ENCODE measurements at regions not wholly inside any gene's neighbourhood (a gene's known extent, or its start where the extent isn't known, plus 50 kb on each side); places are given as distances from the start of the nearest gene placed in this dataset.

DNA sequence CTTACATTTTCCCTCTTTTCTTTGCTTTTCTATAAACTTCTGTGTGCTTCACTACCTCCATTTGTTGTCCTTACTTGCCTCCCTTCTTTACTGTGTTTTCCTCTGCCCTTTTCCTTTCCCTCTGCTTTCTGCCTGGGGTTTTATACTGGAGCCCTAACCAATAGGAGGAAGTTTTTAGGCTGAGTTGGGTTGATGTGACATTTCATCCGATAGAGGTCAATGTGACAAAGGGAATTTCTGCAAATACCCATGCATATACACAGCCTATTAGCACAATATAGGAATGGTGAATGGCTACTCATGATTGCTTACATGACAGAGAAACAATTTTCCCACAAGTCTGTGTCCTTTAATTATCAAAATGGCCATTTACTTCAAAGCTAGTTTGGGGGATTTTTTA lies 153.0 kb upstream of the ARPP21 start:
- DNase-seq (ENCODE audit: low spot score), result no peak

DNA sequence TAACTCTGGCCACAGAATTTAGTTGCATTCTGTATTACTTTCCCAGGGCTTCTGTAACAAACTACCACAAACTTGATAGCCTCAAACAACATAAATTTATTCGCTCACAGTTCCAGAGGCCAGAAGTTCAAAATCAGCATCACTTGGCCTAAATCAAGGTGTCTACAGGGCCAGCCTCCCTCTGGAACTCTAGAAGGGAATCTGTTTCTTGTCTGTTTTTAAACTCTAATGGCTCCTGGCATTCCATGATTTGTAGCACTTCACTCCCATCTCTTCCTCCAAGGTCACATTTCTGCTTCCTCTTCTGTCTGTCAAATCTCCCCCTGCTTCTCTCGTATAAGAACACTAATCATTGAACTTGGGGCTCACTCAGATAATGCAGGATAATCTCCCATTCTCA lies 151.9 kb upstream of the ARPP21 start:
- DNase-seq (ENCODE audit: low spot score), result no peak

DNA sequence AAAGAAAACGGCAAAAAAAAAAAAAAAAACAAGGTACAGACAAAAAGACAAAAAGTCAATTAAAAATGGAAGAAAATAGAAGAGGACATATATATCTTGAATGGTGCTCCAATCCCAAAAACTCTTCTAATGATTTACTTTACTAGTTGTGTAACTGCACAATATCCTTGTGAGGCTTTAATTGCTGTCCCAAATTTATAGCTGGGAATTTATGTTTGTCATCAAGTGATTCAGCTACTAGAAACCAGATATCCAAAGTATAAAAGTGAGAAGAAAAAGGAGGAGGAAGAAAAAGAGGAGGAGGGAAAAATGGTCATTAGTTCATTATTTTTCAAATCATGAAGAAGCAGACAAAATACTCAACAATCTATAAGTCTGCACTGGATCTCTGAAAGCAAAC lies 150.8 kb upstream of the ARPP21 start:
- DNase-seq (ENCODE audit: low spot score), result no peak

DNA sequence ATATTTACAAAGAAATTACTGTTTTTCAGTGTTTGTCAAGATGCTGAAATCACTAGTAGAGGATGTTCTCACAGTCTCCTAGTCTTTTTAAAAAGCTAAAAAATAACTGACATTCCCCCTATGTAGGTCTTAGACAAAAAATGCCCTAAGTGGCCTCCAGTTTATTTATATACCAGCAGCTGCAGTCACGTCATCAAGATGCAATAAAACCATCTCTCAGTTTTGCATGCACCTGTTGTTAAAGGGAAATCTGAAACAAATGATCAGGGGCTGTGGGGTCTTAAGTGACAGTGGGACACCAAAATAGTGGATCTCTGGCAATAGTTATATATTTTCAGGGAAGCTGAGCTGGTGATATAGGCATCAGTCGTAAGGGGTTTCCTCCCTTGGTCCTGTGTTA lies 146.5 kb upstream of the ARPP21 start:
- DNase-seq (ENCODE audit: low spot score), result no peak

DNA sequence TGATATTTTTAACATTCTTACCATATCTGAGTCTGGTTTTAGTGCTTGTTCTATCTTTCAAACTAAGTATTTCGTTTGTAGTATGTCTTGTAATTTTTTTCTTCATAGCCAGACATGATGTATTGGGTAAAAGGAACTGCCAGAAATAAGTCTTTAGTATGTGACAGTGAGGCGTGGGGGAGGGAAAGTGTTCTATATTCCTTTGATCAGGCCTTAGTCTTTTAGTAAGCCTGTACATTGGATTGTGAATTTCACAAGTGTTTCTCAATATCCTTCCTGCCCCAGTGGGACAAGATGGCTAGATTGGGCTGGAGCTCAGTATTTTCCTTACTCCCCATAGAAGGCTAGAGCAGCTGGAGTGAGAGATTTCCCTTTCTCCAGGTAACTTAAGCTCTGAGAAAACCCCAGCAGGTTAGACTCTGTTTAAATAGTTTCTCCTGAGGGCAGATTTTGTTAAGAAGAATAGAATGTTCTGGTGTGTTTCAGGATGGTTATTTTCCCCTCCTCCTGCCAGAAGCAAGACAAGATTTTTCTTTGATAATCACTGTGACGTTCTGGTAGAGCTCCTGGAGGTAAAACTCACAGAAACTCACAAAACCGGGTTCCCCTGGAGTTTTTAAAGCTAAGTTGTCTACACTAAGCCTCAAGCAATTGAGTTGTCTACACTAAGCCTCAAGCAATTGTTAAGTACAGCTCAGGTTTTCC lies 140.7 kb upstream of the ARPP21 start:
- no peak for DNase-seq (ENCODE audit: low spot score)

DNA sequence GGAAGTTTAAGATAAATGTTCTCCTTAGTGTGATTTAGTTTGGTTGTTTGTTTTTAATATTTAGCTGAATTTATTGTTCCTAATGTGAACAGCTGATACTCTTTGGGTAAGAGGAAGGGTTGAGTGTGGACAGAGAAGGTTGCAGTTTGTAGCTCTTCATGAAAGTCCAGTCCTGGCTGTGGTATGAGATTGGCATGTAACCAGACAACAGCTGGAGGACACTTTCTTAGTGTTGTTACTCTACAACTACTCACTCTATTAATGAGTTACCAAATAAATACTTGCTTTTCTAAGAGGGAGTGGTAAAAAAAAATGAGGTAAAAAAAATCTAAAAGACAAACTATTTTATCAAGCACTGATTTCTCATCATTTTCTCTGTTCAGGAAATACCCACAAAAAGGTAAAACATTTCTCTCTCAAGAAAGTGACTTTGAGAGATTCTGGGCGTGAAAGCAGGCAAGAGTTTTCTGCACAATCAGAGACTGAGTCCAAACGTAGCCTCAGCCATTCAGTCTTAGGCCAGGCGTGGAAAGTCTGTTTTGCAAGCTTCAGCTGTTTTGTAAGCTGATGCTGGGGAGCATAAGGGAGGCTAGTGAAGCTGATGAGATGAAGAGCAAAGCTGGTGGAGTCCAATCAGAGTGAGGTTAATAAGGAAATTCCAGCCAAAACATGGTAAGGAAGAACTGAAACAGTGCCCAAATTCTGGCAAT lies 138.5 kb upstream of the ARPP21 start:
- no peak for DNase-seq (ENCODE audit: low spot score)

DNA sequence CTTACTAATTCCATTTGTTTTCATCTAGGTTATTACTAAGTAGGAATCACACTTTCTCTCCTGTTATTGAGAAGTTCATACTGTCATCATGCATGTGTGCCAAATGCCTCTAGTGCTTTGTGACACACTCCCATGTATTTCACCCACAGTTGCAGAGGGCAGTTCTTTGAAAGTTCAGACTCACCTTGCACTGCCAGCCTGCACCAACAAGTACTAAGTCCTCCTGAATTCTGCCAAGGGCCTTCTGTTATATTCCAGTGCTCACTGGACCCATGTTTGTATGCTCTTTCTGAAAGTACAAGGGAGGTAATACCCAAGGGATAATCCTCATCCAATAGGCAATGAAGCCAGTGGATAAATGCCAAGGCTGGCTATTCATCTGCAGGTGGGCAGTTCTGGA lies 136.6 kb upstream of the ARPP21 start:
- no peak for DNase-seq (ENCODE audit: low spot score)

DNA sequence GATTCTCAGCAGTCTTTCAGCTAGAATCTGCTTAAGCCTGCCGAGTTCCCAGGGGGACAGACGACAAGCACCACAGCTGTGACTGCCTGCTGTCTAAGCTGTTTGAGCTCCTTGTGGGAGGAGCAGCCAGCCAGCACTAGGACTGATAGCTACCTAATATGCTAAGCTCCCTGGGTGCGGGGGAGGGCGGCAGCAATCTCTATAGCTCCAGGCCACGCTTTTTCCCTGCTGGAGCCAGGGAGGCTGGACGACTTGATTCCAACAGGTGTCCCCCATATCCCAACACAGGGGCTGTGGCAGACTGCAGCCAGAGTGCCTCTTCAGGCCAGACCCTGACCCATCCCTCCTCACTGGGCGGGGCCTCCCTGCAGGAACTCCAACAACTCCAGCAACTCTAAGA lies 134.1 kb upstream of the ARPP21 start:
- no peak for DNase-seq (ENCODE audit: low spot score)

DNA sequence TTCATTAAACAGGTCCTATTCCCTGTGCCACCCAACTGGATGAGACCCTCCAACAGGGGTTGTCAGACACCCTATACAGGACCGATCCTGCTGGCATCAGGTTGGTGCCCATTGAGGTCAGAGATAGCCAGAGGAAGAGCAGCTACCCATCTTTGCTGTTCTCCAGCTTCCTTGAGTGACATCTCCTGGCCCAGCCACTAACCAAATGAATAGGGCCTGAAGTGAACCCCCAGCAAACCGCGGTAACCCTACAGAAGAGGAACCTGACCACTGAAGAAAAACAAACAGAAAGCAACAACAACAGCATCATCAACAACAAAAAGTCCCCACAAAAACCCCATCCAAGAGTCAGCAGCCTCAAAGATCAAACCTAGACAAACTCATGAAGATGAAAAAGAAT lies 133.6 kb upstream of the ARPP21 start:
- DNase-seq (ENCODE audit: low spot score), result no peak

DNA sequence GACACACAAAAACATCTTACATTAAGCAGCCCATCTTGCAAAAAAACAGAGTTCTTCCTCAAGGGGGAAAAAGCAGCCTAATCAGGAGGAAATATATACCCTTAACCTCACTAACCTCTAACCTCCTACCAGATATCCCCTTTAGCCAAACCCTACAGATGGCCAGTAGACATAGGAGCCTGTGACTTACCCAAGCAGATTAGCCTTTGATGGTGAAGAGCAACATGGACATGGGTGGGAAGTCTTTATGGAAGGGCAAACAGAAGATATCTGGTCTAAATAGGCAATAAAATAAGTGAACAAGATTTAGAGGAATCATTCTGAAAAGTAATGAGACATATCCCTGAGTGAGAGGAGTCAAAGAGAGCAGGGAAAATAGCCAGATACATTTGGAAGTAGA lies 119.4 kb upstream of the ARPP21 start:
- no peak for DNase-seq (ENCODE audit: low spot score)

DNA sequence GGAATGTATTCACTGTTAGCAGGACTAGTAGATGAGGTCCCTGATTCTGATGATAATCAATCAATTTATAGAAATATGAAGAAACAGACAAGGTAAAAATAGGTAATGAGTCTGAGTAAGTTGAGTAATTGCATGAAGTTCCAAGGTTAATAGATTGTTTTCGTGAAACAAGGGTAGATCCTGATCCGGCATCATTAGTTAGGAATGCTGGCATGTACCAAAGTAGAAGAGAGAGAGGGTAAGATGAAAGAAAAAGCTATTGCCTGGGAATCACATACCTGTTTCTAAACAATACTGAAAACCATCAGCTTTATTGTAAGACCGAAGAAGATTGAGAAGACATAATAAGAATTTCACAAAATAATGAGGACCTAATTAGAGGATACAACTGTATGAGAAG lies 118.1 kb upstream of the ARPP21 start:
- no peak for DNase-seq (ENCODE audit: low spot score)

DNA sequence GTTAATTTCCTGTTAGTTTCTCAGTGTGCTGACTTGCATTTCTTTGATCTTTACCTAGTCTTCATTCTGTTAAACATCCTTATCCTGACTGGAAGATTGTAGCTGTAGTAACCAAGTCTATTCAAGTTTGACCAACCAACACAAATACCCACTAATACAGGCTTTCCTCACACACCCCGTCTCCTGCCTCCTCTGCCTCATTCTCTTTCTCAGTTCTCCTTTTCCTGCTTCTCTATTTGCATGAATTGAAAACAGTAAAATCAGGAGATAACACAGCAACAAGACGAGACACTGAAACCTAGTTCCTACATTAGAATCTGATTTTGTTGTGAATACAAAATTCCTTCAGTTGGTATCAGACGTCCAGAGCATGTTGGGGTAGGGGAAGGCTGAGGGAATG lies 116.9 kb upstream of the ARPP21 start:
- DNase-seq (ENCODE audit: low spot score), result no peak

DNA sequence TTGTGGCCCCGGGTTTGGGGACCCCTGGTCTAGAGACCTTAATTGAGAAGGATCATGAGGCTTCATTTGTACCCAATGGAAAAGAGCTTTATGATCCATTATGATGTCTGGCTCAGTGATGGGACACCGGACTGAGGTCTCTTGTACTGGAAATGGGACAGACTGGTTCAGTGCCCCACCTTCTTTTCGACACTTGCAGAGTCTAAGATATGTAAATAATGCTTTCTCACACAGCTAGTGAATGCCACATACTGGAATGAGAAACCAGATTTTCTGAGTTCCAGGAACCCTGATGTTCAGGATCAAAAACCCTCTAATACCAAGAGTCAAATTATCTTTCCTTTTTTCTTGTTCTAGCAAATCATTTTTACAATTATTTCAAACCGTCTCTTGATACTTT lies 116.3 kb upstream of the ARPP21 start:
- DNase-seq (ENCODE audit: low spot score), result no peak

DNA sequence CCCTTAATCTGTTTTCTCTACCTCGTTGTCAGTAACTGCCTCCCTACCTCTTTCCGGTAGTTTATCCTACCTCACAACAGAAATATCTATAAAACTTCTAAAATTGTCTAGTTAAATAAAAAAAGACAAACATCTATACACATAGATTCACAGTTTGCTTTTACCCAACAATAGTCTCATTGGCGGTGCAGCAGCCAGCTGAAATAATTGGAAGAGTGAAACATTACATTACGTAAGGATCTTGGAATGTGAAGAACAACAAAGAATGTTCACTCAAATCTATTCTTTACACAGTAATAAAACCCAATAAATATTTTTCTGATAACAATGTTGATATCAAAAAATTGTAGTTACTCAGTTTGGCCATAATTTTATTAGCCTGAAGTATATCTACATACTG lies 115.5 kb upstream of the ARPP21 start:
- DNase-seq (ENCODE audit: low spot score), result no peak

DNA sequence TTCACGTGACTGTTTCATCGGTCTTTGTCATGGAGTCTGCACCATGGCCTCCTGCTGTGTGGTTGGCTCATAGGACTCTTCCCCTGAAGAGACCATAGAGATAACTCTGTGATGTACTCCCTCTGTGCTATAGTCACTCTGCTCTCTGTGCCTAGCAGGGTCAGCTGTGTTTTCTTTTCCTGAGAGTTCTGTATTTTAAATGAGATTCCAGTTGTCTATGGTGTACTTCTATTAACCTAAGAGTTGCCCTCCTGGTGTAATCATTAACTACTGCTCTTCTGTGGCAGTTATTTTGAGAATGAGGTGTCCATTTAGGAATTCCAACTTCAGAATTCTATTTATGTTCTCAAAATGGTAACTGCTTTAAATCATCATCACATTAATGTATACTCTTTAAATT lies 114.5 kb upstream of the ARPP21 start:
- DNase-seq (ENCODE audit: low spot score), result no peak

DNA sequence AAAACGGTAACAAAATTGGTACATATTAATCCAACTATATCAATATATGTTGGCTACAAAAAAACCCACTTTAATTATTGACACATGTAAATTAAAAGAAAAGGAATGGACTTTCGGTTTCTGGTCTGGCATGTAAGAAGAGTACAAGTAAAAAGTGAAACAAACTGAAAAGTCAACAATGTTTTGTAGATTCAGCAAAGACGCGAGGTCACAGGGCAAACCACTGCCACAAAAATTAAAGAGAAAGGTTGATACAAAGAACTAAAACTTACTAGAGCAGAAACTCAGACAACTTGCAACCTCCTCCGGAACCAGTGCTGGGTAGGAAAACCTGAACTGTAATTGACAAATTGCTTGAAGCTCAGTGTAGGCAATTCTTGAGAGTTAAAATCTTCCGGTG lies 110.6 kb upstream of the ARPP21 start:
- DNase-seq (ENCODE audit: low spot score), result no peak

DNA sequence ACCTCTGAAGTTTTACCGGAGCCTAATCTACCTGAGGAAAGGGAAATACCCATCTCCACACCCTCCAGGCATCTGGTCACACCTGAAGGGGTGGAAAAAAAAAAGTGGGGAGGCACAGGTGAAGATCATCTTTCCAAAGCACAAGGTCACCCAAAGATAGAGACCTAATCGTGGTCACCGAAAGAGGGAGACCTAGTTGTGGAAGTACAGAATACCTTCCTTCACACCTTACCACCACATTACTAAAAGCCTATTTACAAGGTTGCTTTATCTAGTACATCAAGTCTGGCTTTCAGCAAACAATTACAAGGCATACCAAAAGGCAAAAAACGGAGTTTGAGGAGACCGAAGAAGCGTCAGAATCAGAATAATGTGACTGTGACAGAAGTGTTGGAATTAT lies 110.0 kb upstream of the ARPP21 start:
- no peak for DNase-seq (ENCODE audit: low spot score)

DNA sequence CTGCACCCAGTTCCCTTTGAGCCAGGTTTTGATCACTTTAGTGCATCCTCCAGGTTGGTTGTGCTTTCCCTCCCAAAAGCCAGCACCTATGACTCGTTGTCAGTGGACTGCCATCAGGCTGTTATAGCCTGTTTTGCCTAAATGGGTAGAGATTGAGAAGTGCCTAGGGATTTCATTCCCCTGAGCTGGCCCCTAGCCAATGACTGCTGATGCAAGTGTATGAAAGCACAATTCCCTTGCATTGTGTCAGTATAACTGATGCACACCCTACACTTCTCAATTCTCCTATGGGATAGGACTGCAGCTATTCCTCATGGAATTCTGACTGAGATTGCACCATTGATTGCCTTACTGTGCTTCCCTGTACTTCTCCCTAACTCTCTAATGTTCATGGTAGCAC lies 102.1 kb upstream of the ARPP21 start:
- no peak for DNase-seq (ENCODE audit: low spot score)

DNA sequence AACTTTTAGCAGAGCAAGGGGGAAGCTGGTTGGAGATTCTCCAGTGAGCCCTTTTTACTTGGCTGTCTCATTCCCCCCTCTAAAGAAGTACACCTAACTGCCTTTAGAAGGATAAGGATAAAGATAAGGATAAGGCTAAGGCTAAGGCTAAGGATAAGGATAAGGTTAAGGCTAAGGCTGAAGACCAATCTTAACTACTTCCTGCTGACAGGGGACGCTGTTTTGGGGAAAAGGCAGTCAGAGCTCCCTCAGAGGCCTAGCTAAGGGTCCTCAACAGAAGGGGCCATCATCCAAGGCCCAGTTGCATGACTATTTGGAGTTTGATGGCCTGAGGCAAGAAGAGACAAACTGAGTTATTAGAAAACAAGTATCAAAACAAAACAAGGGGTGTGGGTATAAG lies 94.3 kb upstream of the ARPP21 start:
- no peak for DNase-seq (ENCODE audit: low spot score)

DNA sequence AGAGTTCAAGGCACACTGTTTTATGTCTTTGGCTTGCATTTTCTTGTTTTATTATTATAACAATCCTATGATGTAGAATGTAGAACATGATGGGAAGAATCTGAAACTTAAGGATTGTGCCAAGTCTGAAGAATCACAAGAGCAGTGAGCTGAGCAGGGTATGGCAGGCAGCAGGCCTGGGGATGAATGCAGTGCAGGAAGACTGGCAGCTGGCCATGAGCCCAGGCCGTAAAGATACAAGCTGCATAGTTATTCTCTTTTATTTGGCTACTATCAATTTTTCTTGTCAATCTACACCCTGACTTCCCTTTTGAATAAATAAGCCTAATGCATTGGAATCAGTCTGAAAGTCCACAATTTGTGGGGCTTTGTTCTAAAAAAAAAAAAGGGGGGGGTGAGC lies 89.6 kb upstream of the ARPP21 start:
- no peak for DNase-seq (ENCODE audit: low spot score)

DNA sequence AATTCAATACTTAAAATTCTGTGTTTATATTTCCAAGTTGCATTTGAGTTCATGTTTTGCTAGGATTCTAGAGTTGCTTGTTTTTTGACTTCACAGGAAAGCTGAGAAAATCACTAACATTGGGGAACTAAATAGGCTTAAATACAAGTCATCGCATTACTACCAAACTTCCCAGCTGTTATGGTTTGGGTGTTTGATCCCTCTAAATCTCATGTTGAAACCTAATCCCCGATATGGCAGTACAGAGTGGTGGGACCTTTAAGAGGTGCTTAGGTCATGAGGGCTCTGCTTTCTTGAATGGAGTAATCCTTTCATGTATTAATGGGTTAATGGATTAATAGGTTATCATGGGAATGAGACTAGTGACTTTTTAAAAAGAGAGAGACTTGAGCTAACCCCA lies 77.2 kb upstream of the ARPP21 start:
- no peak for DNase-seq (ENCODE audit: low spot score)

DNA sequence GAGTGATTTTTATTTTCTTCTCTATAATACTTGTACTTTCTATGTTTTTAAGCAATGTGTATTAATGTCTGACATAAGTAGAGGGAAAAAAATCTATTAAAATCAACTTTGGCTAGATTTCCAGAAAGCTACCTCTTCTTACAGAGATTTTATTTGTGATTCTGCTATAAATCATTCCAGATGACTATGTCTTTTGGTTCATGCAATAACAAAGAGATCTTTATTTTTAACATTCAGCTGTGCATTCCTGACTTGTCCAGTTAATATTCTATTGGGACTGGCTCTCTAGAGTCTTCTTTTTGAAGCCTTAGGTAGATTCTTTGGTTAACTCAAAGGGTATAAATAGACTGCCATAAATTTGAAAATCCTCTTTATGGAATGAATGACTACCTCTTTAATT lies 74.3 kb upstream of the ARPP21 start:
- no peak for DNase-seq (ENCODE audit: low spot score)
